ENCODE measurements at regions not wholly inside any gene's neighbourhood (a gene's known extent, or its start where the extent isn't known, plus 50 kb on each side); places are given as distances from the start of the nearest gene placed in this dataset.

- TF ChIP-seq CTCF (IDR thresholded peaks at IDR 0.05) (no peak), POLR2A (IDR thresholded peaks at IDR 0.05) (no peak)
Measured at GRCh38 chr2:111652681-111653080, 231.3 kb downstream of the ANAPC1 start.

Data from esophagus squamous epithelium (tissue), 4 donors.